ENCODE measurements at regions not wholly inside any gene's neighbourhood (a gene's known extent, or its start where the extent isn't known, plus 50 kb on each side); places are given as distances from the start of the nearest gene placed in this dataset.

DNA sequence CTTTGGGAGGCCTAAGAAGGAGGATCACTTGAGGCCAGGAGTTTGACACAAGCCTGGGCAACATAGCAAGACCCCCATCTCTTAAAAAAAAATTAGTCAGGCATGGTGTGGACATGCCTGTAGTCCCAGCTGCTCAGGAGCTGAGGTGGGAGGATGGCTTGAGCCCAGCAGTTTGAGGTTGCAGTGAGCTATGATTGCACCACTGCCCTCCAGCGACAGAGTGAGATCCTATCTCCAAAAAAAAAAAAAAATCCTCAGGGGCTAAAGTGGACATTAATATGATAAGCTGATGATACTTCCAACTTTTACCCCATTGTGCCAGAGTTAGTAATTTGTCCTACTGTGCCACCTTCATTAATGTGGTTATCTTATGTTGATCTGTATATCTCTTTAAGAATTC, 327.8 kb upstream of the FMN2 start:
- no peak overlapping the region for H3K4me3 ChIP-seq (ENCODE audit: low read depth, low read length)
- TF ChIP-seq, protein P1, sequence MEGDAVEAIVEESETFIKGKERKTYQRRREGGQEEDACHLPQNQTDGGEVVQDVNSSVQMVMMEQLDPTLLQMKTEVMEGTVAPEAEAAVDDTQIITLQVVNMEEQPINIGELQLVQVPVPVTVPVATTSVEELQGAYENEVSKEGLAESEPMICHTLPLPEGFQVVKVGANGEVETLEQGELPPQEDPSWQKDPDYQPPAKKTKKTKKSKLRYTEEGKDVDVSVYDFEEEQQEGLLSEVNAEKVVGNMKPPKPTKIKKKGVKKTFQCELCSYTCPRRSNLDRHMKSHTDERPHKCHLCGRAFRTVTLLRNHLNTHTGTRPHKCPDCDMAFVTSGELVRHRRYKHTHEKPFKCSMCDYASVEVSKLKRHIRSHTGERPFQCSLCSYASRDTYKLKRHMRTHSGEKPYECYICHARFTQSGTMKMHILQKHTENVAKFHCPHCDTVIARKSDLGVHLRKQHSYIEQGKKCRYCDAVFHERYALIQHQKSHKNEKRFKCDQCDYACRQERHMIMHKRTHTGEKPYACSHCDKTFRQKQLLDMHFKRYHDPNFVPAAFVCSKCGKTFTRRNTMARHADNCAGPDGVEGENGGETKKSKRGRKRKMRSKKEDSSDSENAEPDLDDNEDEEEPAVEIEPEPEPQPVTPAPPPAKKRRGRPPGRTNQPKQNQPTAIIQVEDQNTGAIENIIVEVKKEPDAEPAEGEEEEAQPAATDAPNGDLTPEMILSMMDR (IDR thresholded peaks at IDR 0.05; ENCODE audit: borderline replicate concordance, insufficient read depth, low read depth, low read length) = no peak

DNA sequence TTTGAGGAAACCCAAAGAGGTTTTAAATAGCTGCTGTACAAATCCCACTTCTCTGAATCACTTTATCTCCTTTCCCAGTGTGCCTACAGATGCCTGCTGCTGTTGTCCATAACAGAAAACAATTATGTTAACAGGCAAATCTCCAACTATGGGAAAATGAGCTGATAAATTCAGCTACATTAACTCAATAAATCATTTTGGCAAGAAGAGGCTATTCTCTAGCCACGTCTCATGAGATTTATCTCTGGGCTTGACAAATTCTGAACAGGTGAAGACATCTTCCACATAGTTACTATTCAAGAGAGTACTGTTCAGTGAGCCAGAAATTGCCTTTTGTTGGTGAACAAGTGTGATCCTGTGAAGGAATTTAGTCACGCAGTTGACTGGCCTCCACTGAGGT, 327.1 kb upstream of the FMN2 start:
- TF ChIP-seq, protein P1 (IDR thresholded peaks at IDR 0.05; ENCODE audit: borderline replicate concordance, insufficient read depth, low read depth, low read length) = no peak
- H3K4me3 ChIP-seq (ENCODE audit: low read depth, low read length) = no peak overlapping the region

DNA sequence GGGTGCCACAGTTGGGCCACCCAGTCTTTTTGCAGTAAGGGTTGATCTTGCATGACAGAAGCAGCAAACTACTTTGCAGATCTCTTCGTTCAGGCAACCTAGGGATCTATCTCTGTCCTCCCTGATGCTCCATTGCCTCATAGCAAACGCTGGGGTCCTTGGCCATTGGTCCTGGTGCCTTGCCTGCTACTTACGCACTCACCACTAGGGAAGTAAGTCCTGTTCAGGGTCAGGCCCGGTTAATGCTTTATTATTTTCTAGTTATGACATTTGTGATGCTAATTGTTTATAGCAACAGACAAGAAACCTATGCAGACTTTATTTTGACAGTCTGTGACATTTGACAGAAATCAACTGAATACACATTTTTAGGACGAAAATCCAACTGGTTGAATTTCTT, 326.5 kb upstream of the FMN2 start:
- TF ChIP-seq, protein P1 (IDR thresholded peaks at IDR 0.05; ENCODE audit: borderline replicate concordance, insufficient read depth, low read depth, low read length) = no peak
- H3K4me3 ChIP-seq (ENCODE audit: low read depth, low read length) = no peak overlapping the region

DNA sequence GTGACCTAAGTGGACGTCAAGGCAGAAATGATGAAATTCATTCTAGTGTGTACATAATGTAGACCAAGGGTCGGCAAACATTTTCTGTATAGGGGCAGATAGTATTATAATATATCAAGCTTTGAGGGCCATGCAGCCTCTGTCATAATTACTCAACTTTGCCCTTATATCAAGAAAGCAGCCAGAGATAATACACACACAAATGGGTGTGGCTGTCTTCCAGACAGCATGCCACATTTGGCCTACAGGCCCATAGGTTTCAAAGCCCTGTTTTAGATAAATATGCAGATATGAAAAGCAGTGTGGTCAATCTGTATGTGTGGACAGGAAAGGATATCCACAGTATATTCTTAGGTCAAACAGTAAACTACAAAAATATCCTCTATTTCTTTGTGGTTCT, 320.1 kb upstream of the FMN2 start:
- H3K4me3 ChIP-seq (ENCODE audit: low read depth, low read length) = no peak overlapping the region
- TF ChIP-seq, protein P1 (IDR thresholded peaks at IDR 0.05; ENCODE audit: borderline replicate concordance, insufficient read depth, low read depth, low read length) = no peak

DNA sequence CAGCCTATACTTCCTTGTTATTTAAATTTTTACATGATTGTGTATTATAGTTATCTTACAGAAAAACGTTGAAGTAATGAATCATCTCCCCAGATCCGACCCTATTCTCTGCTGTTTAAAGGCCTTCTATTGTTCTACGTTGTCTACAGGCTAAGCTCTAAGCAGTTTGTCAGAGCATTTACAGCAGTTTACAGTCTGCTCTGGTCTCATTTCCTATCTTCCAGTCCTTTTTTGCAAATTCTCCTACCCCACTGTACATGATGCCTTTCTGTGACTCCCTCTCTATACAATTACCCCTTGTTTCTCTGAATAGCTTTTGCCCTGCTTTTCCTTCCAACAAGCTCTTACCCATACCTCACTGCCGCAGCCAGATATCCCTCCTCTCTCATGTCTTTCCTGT, 319.2 kb upstream of the FMN2 start:
- no peak overlapping the region for H3K4me3 ChIP-seq (ENCODE audit: low read depth, low read length)
- TF ChIP-seq, protein P1 (IDR thresholded peaks at IDR 0.05; ENCODE audit: borderline replicate concordance, insufficient read depth, low read depth, low read length) = no peak

DNA sequence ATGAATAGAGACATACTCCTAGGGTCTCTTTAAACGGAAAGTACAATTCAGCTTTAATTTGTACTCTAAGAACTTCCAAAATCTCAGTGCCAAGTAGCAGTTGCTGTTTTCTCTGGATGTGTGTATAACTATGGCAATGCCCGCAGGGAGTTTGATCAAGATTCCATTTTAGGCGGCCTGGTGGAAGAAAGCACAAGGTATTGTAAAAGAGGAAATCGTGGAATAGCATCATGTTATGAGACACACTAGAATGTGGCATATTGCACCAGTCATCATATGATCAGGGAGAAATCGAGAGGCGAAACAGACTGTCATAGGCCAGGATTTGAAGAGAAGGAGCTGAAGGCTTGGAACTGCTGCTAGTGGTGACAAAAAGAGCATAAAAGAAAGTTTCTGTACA, 316.2 kb upstream of the FMN2 start:
- TF ChIP-seq, protein P1 (IDR thresholded peaks at IDR 0.05; ENCODE audit: borderline replicate concordance, insufficient read depth, low read depth, low read length) = no peak
- H3K4me3 ChIP-seq (ENCODE audit: low read depth, low read length) = no peak overlapping the region

DNA sequence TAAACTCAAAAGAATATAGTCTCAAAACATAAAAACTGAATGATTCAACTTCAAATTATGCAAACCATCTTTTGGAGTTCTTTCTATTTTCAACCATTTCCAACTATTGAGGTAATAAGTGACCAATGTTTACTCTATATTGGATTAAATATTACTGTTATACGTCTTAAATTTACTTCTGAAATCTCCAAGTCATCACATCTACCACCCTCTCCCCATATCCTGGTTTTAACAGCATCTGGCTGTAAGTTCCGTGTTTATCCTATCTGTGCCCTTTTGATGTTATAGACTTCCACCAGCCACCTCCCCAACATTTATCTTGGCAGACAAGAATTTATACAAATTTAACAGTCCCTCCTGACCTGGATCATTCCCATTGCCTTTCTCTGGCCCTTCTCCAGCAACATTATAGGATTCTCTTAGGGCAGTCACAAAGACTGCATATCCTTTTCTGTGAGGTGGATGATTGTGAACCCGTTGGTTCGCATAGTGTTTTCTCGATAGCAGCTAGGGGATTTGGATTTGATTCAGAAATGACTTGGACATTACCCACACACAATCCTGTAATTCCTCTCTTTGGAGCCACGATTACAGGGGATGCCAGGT, 313.4 kb upstream of the FMN2 start:
- no peak overlapping the region for H3K4me3 ChIP-seq (ENCODE audit: low read depth, low read length)
- TF ChIP-seq, protein P1 (IDR thresholded peaks at IDR 0.05; ENCODE audit: borderline replicate concordance, insufficient read depth, low read depth, low read length) = no peak

All from GM12875 (cell line).